ENCODE measurements at regions not wholly inside any gene's neighbourhood (a gene's known extent, or its start where the extent isn't known, plus 50 kb on each side); places are given as distances from the start of the nearest gene placed in this dataset.
"Not testable (repeated sequence)": the region's sequence is repeated elsewhere in the genome, so short reads cannot be mapped to it uniquely, and the experiment has no call there.

DNA sequence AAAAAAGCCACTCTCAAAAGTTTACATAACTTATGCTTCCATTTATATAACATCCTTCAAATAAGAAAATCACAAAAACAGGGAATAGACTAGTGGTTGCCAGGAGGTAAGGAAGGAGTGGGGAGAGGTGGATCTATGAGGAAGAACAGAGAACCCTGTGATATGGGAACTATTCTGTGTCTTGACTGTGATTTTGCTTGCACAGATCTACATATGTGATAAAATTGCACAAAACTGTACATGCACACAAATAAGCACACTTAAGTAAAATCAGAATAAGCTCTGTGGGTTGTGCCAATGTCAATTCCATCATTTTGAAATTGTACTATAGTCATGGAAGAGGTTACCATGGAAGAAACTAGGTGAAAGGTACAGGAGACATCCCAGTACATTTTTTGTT, 121.6 kb upstream of the SGCG start:
- no peak for DNase-seq (ENCODE audit: low read depth, low spot score)

DNA sequence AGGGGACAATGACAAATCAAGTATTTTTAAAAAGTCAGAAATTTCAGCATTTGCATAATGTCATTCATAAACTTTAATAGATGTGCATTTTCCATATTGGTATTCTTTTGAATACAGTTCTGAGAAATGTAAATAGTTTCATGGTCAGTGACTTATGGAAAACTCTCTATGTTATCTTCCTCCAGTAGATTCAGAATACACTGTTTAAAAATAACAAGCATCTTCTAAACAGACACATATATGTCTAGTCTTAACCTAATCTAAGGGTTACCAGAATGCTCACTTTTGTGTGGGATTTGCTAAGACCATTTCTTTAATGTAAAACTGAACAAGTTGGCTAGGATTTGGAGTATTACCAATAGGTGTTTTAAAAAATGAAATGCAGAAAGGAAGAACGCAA, 119.8 kb upstream of the SGCG start:
- DNase-seq (ENCODE audit: low read depth, low spot score), result no peak

DNA sequence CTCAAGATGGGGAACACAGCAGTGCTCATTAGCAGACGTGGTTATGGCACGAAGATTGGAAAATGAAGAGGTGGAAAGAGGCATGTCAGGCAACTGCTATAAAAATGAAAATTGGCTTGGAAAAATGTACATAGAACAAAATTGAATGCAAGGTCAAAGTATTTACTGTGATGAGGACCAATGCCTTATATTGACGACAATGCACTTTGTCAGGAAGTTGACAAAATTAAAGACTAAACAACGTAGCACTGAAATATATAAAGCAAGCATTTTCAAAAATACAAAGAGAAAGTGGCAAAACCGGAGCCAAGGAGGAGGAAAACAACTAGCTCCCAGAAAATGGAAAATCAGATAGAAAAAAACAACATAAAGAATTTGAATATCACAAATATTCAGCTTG, 113.7 kb upstream of the SGCG start:
- DNase-seq (ENCODE audit: low read depth, low spot score), result no peak

DNA sequence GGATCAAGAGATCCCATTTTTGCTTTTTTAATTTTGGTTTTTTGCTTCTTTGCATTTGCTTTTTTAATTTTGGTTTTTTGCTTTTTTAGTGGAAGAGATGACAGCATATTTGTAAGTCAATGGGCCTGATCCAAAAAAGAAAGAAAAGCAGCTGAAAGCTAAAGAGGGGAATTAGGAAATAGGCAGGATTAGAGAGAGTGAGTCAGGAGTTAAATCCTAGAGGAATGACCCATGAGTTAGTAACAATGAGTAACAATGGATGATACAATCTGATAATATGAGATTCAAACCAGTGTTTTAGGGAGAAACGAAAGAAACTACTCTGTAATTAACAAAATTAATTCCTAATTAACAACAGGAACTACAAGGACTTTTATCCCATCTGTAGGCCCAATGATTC, 111.2 kb upstream of the SGCG start:
- peak; percentile 34 for DNase-seq (ENCODE audit: low read depth, low spot score)

DNA sequence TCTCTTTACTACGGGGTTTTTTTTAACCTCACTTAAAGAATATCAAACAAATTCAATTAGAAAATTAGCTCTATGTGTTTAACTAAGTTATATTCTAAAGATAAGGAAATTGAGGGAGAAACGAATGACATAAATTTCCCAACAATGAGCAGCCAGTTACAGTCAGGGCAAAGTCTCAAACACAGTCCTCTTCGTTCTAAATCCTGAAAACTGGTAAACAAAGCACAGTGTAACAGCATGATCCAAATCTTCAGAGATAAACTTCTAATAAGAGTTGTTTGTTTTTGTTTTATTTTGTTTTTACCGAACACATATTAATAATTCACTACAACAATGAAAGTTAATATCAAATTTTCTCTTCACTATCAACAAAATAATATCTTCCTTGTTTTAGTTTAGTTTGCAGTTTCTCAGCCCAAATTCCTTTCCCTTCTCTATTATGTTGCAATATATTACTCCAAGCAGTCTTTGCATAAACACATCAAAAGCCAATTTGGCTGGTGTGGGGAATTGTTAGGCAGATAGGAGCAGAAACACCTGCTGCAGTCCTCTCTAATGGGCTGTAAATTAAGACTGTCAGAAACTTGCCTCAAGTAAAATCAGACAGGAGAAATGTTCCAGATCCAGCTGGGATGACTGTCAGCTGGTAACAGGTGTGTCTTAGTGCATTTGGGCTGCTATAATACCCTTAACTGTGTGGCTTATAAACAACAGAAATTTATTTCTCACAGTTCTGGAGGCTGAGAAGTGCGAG, 106.5 kb upstream of the SGCG start:
- DNase-seq (ENCODE audit: low read depth, low spot score), result no peak

DNA sequence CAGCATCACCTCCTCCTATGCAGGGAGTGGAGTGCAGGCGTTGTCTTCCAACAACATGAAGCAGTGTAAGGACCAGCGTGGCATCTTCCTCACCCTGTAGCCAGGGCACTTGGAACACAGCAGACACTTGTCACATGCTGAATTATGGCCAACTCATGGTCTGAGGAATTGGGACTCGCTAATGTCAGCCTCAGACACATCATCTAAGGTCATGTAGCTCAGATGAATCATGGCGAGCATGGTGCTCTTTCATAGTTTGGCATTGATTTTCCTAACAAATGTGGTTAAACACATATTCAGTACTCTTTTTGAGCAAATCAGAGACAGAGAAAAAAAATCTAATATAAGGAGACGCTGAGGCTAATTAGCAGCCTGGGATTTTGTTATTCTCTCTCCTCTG, 99.6 kb upstream of the SGCG start:
- DNase-seq (ENCODE audit: low read depth, low spot score), result no peak

DNA sequence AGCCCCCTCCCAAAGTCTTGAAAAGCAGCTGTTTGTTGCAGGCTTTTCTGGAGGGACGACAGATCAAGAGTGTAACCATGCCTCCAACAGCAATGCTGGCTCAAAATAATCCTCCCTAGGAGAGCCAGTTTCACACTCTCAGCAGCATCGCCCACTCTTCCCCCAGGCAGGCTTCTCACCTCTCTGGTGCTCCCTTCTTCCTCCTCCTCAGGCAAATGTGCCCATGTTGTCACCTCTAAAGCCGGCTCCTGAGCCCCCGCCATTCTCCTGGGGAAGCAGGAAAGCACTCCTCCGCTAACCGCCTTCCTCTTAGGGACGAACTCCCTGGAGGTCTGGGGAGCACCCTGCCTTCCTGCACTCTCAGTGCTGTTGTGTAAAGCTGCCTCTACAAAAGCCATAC, 98.9 kb upstream of the SGCG start:
- DNase-seq (ENCODE audit: low read depth, low spot score), result no peak

DNA sequence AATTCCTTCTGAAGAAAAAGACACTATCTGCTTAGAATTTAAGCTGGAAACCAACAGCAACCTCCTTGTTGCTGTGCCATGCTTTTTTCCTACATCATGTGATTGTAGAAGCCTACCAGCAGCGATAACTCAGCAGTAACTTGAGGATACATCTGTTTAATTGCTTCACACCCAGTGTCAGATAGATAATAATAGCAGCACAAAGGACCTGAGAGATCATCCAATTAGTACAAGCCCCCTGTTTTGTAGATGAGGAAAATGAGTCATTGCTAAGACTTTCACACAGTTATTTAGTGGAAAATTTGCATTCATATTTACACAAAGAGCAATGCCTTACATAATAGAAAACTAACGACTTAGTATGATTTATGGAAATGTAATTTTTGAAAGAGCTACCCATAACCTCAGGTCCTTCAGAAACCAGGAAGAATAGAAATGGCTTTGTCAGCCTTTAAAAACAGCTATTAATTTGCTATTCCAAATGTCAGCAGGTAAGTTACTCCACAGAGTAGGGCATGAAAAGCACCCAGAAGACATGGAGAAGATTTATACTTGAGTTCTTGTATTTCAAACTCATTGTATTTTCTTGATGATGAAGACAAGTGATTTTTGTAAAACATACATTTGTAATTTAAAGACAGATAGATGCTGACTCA, 93.7 kb upstream of the SGCG start:
- DNase-seq (ENCODE audit: low read depth, low spot score), result peak; percentile 3

DNA sequence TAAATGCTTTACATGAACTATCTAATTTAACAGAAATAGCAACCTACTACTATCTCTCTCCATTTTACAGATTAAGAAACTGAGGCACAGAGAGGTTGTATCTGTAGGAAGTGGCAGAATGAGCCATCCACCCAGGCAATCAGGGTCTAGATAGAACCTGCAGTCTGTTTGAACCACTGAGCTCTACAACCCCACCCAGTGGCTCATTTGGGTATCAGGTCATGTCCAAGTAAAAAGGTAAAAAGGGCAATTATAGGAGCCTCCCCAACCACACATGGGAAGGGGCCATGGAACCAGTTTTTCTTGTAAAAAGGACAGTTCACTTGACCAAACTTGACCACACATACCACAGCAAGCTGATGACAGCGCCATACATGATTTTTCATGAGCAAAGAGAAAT, 92.9 kb upstream of the SGCG start:
- DNase-seq (ENCODE audit: low read depth, low spot score), result peak; percentile 2

DNA sequence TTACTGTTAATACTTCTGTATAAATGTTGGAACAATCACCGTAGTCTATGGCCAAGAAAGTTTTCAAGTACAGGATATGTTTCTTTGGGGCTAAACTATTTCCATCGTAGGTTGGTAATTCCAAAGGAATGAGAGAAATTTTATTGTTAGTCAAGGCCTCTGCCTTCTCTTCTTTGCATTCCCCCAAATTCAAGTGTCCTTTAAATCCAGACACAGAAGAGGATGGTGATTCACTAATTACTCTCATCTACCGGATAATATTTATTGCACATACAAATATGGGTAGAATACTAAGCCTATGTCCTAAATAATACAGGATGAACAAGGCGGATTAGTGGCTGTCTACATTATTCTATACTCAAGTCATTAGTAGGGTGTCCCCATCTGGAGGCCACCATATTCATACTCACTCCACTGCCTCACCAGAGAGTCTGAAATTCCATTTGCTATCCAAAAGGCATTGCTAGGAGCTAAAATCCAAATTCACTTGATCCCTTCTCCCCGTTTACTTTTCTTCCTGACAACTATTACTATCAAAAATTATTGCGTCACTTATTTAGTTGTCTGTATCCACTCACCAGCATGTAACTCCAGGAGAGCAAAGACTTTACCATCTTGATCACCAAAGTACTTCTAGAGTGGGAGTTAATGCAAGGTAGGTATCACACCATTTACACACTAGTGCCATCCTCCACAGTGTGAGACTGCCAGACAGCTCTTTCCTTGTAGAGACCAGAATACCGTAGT, 82.4 kb upstream of the SGCG start:
- DNase-seq (ENCODE audit: low read depth, low spot score), result no peak

DNA sequence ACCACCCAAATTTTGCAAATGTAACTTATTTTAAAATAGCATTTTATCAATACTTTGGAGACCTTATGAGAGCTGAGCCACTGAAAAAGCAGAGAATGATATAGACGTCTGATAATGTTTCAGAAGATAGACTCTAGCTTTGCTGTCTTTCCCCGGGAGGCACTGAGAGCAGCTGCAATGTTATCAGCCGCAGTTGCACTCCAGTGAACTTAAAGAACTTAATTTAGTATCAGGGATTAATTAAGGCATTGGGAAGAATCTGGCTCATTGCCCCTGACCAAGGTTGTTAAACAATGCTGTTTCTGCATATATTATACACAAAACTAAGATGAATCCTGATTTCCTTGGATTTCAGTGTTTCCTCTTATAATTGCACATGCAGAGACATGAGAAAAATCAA, 75.7 kb upstream of the SGCG start:
- DNase-seq (ENCODE audit: low read depth, low spot score), result no peak

DNA sequence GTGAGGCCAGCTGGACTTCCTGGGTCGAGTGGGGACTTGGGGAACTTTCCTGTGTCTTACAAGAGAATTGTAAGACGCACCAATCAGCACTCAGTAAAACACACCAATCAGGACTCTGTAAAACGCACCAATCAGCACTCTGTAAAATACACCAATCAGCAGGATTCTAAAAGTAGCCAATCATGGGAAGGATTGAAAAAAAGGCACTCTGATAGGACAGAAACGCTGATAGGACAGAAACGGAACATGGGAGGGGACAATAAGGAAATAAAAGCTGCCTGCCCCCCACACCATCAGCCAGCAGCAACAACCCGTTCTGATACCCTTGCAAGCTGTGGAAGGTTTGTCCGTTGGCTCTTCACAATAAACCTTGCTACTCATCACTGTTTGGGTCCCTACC, 73.1 kb upstream of the SGCG start:
- DNase-seq (ENCODE audit: low read depth, low spot score), result no peak

DNA sequence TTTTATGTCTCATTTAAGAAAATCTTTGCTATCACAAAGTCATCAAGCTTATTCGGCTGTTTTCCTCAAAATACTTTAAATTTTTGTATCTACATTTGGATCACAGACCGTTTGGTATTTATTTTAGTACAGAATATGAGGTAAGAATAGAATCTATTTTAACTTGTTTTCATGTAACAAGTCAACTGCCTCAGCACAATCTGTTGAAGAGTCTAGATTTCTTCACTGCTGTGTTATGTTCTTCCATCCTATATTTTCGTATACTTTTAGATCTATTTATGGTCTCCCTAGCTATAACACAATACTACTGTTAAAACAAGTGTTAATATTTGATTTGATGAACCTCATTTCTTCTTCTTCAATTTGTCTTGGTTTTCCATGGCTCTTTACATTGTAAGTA, 61.6 kb upstream of the SGCG start:
- DNase-seq (ENCODE audit: low read depth, low spot score), result no peak

DNA sequence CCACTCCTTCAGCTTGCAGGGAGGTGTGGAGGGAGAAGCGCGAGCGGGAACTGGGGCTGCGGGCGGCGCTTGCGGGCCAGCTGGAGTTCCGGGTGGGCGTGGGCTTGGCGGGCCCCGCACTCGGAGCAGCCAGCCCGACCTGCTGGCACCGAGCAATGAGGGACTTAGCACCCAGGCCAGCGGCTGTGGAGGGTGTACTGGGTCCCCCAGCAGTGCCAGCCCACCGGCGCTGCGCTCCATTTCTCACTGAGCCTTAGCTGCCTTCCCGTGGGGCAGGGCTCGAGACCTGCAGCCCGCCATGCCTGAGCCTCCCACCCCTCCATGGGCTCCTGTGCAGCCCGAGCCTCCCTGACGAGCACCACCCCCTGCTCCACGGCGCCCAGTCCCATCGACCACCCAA, 53.2 kb upstream of the SGCG start:
- DNase-seq (ENCODE audit: low read depth, low spot score), result not testable (repeated sequence)

DNA sequence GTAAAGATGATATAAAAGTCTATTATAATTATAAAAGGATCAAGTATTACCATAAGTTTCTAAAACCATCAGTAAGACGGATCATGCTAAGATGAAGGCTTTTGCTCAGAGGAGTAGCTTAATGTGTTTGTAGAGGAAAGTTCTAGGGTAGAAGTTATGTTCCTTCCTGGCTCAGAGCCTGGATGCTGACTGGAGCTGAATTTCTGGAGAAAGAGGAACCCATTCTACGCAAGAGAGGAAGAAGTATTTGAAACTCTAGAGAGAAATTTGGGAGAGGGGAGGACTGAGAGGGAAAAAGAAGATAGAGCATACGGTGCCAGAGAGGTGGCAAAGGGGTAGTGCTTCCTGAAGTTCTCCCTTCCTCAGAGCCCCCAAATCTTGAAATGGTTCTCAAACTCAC, 51.4 kb upstream of the SGCG start:
- DNase-seq (ENCODE audit: low read depth, low spot score), result no peak
